ENCODE measurements at regions not wholly inside any gene's neighbourhood (a gene's known extent, or its start where the extent isn't known, plus 50 kb on each side); places are given as distances from the start of the nearest gene placed in this dataset.

DNA sequence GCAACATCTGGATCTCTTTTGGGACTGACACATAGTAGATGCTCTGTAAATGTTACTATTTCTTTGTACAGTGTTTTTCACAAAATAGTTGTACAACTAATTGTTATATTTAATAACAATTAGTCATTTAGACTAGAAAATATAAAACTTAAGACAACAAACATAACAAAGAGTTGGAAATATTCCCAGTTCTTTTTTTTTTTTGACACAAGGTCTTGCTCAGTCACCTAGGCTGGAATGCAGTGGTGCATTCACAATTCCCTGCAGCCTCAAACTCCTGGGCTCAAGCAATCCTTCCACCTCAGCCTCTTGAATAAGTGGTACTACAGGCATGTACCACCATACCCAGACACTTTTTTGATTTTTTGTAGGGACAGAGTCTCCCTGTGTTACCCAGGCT, 105.8 kb downstream of the UTRN start:
- Histone ChIP-seq H3K27ac (ENCODE audit: low read depth in 2 of 2, low read length in 2 of 2) (no peak overlapping the region), H3K36me3 (ENCODE audit: control insufficient read depth in 2 of 2, insufficient read depth in 2 of 2, low read length in 2 of 2) (no peaks in the 10 kb centered on the region), H3K9ac (ENCODE audit: low read depth in 1 of 2, low read length in 2 of 2) (no peak overlapping the region), H3K4me3 (ENCODE audit: low read length in 2 of 2) (no peak overlapping the region), H3K4me1 (ENCODE audit: control insufficient read depth in 2 of 2, insufficient read depth in 2 of 2, low read length in 2 of 2) (no peaks in the 10 kb centered on the region), H3K9me3 (ENCODE audit: control insufficient read depth in 2 of 2, low read length in 2 of 2) (no peaks in the 10 kb centered on the region), H3K27me3 (ENCODE audit: control insufficient read depth in 2 of 2, insufficient read depth in 2 of 2, low read length in 2 of 2) (no peaks in the 10 kb centered on the region)

DNA sequence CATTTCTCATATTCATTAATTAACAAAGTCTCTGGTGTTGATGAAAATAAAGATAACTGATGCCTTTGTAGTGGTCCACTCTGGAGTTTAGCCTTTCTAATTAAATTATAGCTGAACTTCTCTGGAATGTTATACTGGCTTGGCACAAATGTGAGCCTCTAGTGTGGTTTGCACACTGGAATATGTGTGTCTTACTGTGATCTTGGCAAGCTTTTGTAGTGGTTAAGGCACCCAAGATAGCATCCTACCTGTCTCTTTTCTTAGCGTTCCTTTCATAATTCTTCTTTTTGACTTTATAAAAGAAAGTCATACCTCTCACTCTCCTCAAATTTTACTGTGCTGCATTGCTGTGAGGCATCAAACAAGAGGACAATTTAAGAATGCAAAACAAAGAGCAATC, 107.4 kb downstream of the UTRN start:
- Histone ChIP-seq H3K27ac (ENCODE audit: low read depth in 2 of 2, low read length in 2 of 2) (no peak overlapping the region), H3K4me3 (ENCODE audit: low read length in 2 of 2) (no peak overlapping the region), H3K9ac (ENCODE audit: low read depth in 1 of 2, low read length in 2 of 2) (no peak overlapping the region), H3K36me3 (ENCODE audit: control insufficient read depth in 2 of 2, insufficient read depth in 2 of 2, low read length in 2 of 2) (no peaks in the 10 kb centered on the region), H3K4me1 (ENCODE audit: control insufficient read depth in 2 of 2, insufficient read depth in 2 of 2, low read length in 2 of 2) (no peaks in the 10 kb centered on the region), H3K9me3 (ENCODE audit: control insufficient read depth in 2 of 2, low read length in 2 of 2) (no peaks in the 10 kb centered on the region), H3K27me3 (ENCODE audit: control insufficient read depth in 2 of 2, insufficient read depth in 2 of 2, low read length in 2 of 2) (no peaks in the 10 kb centered on the region)

DNA sequence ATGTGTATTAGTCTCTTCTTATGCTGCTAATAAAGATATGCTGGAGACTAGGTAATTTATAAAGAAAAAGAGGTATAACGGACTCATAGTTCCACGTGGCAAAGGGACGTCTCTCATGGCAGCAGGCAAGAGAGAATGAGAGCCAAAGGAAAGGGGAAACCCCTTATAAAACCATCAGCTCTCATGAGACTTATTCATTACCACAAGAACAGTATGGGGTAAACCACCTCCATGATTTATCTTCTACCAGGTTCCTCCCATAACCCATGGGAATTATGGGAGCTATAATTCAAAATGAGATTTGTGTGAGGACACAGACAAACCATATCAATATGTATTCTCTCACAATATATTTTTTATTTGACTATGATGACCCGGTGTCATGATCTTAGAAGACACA, 109.1 kb downstream of the UTRN start:
- Histone ChIP-seq H3K4me3 (ENCODE audit: low read length in 2 of 2) (no peak overlapping the region), H3K36me3 (ENCODE audit: control insufficient read depth in 2 of 2, insufficient read depth in 2 of 2, low read length in 2 of 2) (no peaks in the 10 kb centered on the region), H3K27ac (ENCODE audit: low read depth in 2 of 2, low read length in 2 of 2) (no peak overlapping the region), H3K27me3 (ENCODE audit: control insufficient read depth in 2 of 2, insufficient read depth in 2 of 2, low read length in 2 of 2) (no peaks in the 10 kb centered on the region), H3K4me1 (ENCODE audit: control insufficient read depth in 2 of 2, insufficient read depth in 2 of 2, low read length in 2 of 2) (no peaks in the 10 kb centered on the region), H3K9me3 (ENCODE audit: control insufficient read depth in 2 of 2, low read length in 2 of 2) (no peaks in the 10 kb centered on the region), H3K9ac (ENCODE audit: low read depth in 1 of 2, low read length in 2 of 2) (no peak overlapping the region)

DNA sequence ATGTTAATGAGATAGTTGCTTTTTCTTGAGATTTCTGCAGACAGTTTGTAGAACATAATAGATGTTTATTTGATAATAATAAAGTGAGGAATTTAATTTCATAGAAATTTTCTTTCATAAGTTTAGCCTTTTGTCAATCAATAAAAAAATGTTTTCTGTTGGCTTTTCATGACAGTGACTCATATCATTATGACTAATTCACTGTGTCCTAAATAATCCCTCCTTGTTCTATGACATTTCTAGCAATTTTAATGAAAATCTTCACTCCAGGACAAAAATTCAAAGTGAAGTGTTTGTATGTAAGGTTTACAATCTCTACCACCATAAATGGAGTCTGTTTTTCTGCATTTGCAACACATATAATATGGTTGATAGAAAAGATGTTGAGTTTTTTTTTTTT, 109.9 kb downstream of the UTRN start:
- H3K4me3 ChIP-seq (ENCODE audit: low read length in 2 of 2): no peak overlapping the region
- no peaks in the 10 kb centered on the region for H3K4me1 ChIP-seq (ENCODE audit: control insufficient read depth in 2 of 2, insufficient read depth in 2 of 2, low read length in 2 of 2)
- H3K9ac ChIP-seq (ENCODE audit: low read depth in 1 of 2, low read length in 2 of 2): no peak overlapping the region
- no peaks in the 10 kb centered on the region for H3K9me3 ChIP-seq (ENCODE audit: control insufficient read depth in 2 of 2, low read length in 2 of 2)
- no peaks in the 10 kb centered on the region for H3K27me3 ChIP-seq (ENCODE audit: control insufficient read depth in 2 of 2, insufficient read depth in 2 of 2, low read length in 2 of 2)
- H3K27ac ChIP-seq (ENCODE audit: low read depth in 2 of 2, low read length in 2 of 2): no peak overlapping the region
- no peaks in the 10 kb centered on the region for H3K36me3 ChIP-seq (ENCODE audit: control insufficient read depth in 2 of 2, insufficient read depth in 2 of 2, low read length in 2 of 2)

DNA sequence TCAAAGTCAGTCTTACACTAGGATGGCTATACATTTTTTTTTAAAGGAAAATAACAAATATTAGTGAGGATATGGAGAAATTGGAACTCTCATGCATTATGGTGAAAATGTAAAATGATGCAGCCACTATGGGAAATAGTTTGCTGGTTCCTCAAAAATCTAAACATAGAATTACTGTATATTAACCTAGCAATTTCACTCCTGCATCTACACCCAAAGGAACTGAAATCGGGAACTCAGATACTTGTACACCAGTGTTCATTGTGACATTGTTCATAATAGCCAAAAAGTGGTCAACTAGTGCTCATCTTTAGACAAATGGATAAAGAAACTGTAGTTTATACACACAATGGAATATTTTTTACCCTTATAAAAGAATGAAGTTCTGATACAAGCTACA, 110.7 kb downstream of the UTRN start:
- Histone ChIP-seq H3K36me3 (ENCODE audit: control insufficient read depth in 2 of 2, insufficient read depth in 2 of 2, low read length in 2 of 2) (no peaks in the 10 kb centered on the region), H3K27ac (ENCODE audit: low read depth in 2 of 2, low read length in 2 of 2) (no peak overlapping the region), H3K9ac (ENCODE audit: low read depth in 1 of 2, low read length in 2 of 2) (no peak overlapping the region), H3K9me3 (ENCODE audit: control insufficient read depth in 2 of 2, low read length in 2 of 2) (no peaks in the 10 kb centered on the region), H3K4me3 (ENCODE audit: low read length in 2 of 2) (no peak overlapping the region), H3K4me1 (ENCODE audit: control insufficient read depth in 2 of 2, insufficient read depth in 2 of 2, low read length in 2 of 2) (no peaks in the 10 kb centered on the region), H3K27me3 (ENCODE audit: control insufficient read depth in 2 of 2, insufficient read depth in 2 of 2, low read length in 2 of 2) (no peaks in the 10 kb centered on the region)

DNA sequence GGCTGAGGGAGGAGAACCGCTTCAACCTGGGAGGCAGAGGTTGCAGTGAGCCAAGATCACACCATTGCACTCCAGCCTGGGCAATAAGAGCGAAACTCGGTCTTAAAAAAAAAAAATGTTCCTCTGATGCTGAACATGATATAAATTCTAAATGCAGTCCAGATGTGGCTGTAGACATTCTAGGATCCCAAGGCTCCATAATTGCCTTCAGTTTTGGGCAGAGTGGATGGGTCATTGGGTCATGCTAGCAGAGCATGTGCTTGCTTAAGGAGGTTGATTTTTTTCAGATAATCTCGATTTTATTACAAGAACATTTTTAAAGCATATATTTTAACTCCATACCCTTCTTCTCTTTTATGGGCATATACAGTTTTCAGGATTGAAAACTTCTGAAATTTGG, 112.0 kb downstream of the UTRN start:
- Histone ChIP-seq H3K4me1 (ENCODE audit: control insufficient read depth in 2 of 2, insufficient read depth in 2 of 2, low read length in 2 of 2) (no peaks in the 10 kb centered on the region), H3K36me3 (ENCODE audit: control insufficient read depth in 2 of 2, insufficient read depth in 2 of 2, low read length in 2 of 2) (no peaks in the 10 kb centered on the region), H3K27ac (ENCODE audit: low read depth in 2 of 2, low read length in 2 of 2) (no peak overlapping the region), H3K9me3 (ENCODE audit: control insufficient read depth in 2 of 2, low read length in 2 of 2) (no peaks in the 10 kb centered on the region), H3K4me3 (ENCODE audit: low read length in 2 of 2) (no peak overlapping the region), H3K27me3 (ENCODE audit: control insufficient read depth in 2 of 2, insufficient read depth in 2 of 2, low read length in 2 of 2) (no peaks in the 10 kb centered on the region), H3K9ac (ENCODE audit: low read depth in 1 of 2, low read length in 2 of 2) (no peak overlapping the region)

DNA sequence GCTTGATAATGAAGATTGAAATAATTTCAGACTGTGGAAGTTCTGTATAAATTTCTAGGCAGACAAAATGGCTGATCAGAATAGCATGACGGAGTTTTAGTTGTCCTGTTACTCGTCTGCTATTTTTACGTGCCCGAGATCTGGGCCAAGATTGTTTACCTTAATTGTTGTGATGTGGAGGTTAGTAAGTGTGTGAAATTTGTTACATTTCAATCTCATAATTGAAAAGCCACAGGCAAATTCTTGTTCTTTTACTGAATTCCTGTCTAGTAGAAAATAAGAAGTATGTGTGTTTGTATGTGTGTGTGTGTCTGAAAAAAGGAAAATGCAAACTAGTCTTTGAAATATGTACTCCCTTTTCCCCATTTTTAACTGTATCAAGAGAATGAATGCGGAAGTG, 115.2 kb downstream of the UTRN start:
- Histone ChIP-seq H3K27ac (ENCODE audit: low read depth in 2 of 2, low read length in 2 of 2) (no peak overlapping the region), H3K27me3 (ENCODE audit: control insufficient read depth in 2 of 2, insufficient read depth in 2 of 2, low read length in 2 of 2) (no peaks in the 10 kb centered on the region), H3K9ac (ENCODE audit: low read depth in 1 of 2, low read length in 2 of 2) (no peak overlapping the region), H3K9me3 (ENCODE audit: control insufficient read depth in 2 of 2, low read length in 2 of 2) (no peaks in the 10 kb centered on the region), H3K4me1 (ENCODE audit: control insufficient read depth in 2 of 2, insufficient read depth in 2 of 2, low read length in 2 of 2) (no peaks in the 10 kb centered on the region), H3K4me3 (ENCODE audit: low read length in 2 of 2) (no peak overlapping the region), H3K36me3 (ENCODE audit: control insufficient read depth in 2 of 2, insufficient read depth in 2 of 2, low read length in 2 of 2) (no peaks in the 10 kb centered on the region)

DNA sequence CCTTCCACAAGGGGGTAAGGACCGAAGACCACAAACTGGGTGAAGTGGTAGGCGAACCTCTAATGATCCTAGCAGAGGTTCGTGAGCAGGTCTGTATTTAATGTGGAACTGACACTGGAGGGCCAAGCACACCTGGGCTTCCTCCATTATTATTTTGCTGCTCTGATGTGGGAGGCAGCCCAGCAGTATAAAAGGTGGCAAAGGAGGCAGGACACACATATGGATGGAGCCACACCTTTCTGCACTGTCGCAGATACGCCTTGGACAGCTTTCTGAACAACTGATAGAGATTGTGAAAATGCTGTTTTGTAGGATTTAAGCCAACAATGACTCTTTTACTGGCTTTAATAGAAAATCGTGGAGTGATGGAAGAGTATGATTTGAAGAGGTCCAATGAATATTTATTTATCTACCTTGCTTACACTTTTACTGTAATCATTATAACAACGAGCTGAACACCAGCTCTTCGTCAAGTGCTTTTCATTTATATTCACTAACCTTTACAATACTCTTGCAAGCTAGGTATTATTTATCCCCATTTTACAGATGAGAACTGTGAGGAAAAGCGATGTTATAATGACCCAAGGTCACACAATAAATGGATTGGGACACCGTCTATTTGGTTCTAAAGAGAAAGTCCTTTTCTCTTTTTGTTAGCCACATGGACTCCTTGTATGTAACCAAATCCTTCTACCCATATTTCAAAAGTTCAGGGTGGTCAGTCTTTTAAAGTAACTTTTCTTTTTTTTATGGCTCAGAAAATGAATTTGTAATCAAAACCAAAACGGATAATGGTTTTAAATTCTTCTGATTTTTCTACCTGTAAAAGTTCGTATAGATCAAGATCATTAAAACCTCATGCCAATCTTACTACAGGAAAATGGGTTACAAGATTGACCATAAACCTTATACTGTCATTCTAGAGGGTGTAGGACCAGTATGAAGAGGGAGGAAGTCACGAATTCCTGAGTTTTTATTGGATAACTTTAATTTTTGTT, 116.9 kb downstream of the UTRN start:
- no peak overlapping the region for H3K4me3 ChIP-seq (ENCODE audit: low read length in 2 of 2)

DNA sequence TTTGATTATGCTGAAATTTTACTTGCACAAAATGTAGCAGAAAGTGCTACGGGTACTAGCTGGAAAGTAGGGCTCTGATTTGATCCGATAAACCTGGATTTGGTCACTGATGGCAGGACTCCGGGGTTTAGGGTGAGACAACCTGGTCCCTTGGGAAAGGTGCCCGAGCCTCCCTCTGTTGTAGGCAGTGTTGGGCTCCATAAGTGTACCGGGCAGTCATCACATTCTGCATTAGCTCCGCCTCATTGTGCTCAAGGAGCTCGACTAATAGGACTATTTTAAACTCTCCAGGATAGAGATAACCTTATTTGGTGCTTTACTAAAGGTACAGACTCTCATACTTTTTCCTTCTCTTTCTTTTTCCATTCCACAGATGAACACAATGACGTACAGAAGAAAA, 117.6 kb downstream of the UTRN start:
- H3K36me3 ChIP-seq (ENCODE audit: control insufficient read depth in 2 of 2, insufficient read depth in 2 of 2, low read length in 2 of 2): no peaks in the 10 kb centered on the region
- H3K9me3 ChIP-seq (ENCODE audit: control insufficient read depth in 2 of 2, low read length in 2 of 2): no peaks in the 10 kb centered on the region
- no peak overlapping the region for H3K4me3 ChIP-seq (ENCODE audit: low read length in 2 of 2)
- H3K4me1 ChIP-seq (ENCODE audit: control insufficient read depth in 2 of 2, insufficient read depth in 2 of 2, low read length in 2 of 2): no peaks in the 10 kb centered on the region
- H3K27ac ChIP-seq (ENCODE audit: low read depth in 2 of 2, low read length in 2 of 2): no peak overlapping the region
- no peak overlapping the region for H3K9ac ChIP-seq (ENCODE audit: low read depth in 1 of 2, low read length in 2 of 2)
- no peaks in the 10 kb centered on the region for H3K27me3 ChIP-seq (ENCODE audit: control insufficient read depth in 2 of 2, insufficient read depth in 2 of 2, low read length in 2 of 2)

More for the DNA sequence above, 116.9 kb downstream of the UTRN start:
- Histone ChIP-seq H3K36me3 (ENCODE audit: control insufficient read depth in 2 of 2, insufficient read depth in 2 of 2, low read length in 2 of 2) (no peaks in the 10 kb centered on the region), H3K27ac (ENCODE audit: low read depth in 2 of 2, low read length in 2 of 2) (no peak overlapping the region), H3K9me3 (ENCODE audit: control insufficient read depth in 2 of 2, low read length in 2 of 2) (no peaks in the 10 kb centered on the region), H3K9ac (ENCODE audit: low read depth in 1 of 2, low read length in 2 of 2) (no peak overlapping the region), H3K4me1 (ENCODE audit: control insufficient read depth in 2 of 2, insufficient read depth in 2 of 2, low read length in 2 of 2) (no peaks in the 10 kb centered on the region), H3K27me3 (ENCODE audit: control insufficient read depth in 2 of 2, insufficient read depth in 2 of 2, low read length in 2 of 2) (no peaks in the 10 kb centered on the region)

DNA sequence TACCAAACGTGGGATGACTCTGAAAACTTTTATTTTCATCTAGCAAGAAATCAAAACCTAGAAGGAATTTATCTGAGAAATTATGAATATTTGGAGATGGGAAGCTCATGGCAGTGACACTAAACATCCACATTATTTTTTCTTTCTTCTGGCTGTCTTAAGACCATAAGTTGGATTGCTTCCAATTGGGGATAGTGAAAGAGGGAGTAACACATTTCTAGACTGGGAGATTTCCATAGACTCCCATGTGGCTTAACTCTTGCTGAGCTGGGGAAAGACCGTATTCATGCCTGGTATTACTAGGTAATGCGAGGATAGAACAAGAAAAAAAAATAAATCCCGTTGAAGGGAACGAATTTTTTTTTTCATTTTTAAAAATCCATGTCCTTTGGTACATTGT, 120.0 kb downstream of the UTRN start:
- no peaks in the 10 kb centered on the region for H3K9me3 ChIP-seq (ENCODE audit: control insufficient read depth in 2 of 2, low read length in 2 of 2)
- no peak overlapping the region for H3K27ac ChIP-seq (ENCODE audit: low read depth in 2 of 2, low read length in 2 of 2)
- H3K27me3 ChIP-seq (ENCODE audit: control insufficient read depth in 2 of 2, insufficient read depth in 2 of 2, low read length in 2 of 2): no peaks in the 10 kb centered on the region
- H3K4me3 ChIP-seq (ENCODE audit: low read length in 2 of 2): no peak overlapping the region
- H3K4me1 ChIP-seq (ENCODE audit: control insufficient read depth in 2 of 2, insufficient read depth in 2 of 2, low read length in 2 of 2): no peaks in the 10 kb centered on the region
- H3K9ac ChIP-seq (ENCODE audit: low read depth in 1 of 2, low read length in 2 of 2): no peak overlapping the region
- no peaks in the 10 kb centered on the region for H3K36me3 ChIP-seq (ENCODE audit: control insufficient read depth in 2 of 2, insufficient read depth in 2 of 2, low read length in 2 of 2)

Measured in mucosa of rectum (tissue), 2 donors.